ENCODE measurements at regions not wholly inside any gene's neighbourhood (a gene's known extent, or its start where the extent isn't known, plus 50 kb on each side); places are given as distances from the start of the nearest gene placed in this dataset.

DNA sequence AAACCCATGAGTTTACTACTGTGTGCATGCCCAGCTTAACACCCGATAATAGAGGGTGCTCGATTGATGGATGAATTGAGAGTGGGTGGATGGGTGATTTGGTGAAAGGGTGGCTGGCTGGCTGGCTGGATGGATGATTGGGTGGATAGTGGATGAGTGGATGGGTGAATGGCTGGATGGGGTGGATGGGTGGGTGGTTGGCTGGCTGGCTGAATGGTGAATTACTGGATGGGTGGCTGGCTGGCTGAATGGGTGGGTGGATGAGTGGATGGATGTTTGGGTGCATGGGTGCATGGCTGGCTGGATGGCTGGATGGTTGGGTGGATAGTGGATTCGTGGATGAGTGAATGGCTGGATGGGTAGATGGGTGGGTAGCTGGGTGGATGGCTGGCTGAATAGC is 201.1 kb downstream of the IRX1 start:
- intact Hi-C loops (cut with DNase I), result no loop called here
- Histone ChIP-seq H3K36me3 (no peaks in the 10 kb centered on the region), H3K27ac (no peak overlapping the region), H3K4me1 (no peaks in the 10 kb centered on the region), H3K4me3 (no peak overlapping the region), H3K9me3 (no peaks in the 10 kb centered on the region), H3K27me3 (no peaks in the 10 kb centered on the region)
- DNase-seq (ENCODE audit: extremely low spot score in 2 of 2), result no peak
- TF ChIP-seq, protein P1, sequence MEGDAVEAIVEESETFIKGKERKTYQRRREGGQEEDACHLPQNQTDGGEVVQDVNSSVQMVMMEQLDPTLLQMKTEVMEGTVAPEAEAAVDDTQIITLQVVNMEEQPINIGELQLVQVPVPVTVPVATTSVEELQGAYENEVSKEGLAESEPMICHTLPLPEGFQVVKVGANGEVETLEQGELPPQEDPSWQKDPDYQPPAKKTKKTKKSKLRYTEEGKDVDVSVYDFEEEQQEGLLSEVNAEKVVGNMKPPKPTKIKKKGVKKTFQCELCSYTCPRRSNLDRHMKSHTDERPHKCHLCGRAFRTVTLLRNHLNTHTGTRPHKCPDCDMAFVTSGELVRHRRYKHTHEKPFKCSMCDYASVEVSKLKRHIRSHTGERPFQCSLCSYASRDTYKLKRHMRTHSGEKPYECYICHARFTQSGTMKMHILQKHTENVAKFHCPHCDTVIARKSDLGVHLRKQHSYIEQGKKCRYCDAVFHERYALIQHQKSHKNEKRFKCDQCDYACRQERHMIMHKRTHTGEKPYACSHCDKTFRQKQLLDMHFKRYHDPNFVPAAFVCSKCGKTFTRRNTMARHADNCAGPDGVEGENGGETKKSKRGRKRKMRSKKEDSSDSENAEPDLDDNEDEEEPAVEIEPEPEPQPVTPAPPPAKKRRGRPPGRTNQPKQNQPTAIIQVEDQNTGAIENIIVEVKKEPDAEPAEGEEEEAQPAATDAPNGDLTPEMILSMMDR (IDR thresholded peaks at IDR 0.05), result no peak
- TF ChIP-seq POLR2A (IDR thresholded peaks at IDR 0.05) (no peak), POLR2AphosphoS5 (IDR thresholded peaks at IDR 0.05; ENCODE audit: insufficient read depth in 1 of 2, low read depth in 1 of 2) (no peak)

DNA sequence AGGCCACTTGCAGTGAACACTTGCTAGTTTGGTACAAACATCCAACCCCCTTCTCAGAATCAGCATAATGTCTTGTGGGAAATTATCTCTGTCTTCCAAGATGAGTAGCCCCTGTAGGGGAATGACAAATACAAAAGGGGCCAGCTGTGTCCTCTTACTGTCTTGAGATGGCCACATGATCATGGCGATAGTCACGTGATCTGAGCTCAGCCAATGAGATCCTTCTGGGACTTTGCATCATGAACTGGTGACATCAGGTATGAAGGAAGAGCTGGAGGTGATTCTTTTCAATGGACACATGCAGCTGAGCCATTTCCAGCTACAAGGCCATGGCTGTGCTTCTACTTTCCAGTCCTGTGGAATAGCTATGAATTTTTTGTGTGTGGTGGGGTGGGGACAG is 206.3 kb downstream of the IRX1 start:
- Histone ChIP-seq H3K4me1 (no peaks in the 10 kb centered on the region), H3K4me3 (no peak overlapping the region), H3K27me3 (no peaks in the 10 kb centered on the region), H3K36me3 (no peaks in the 10 kb centered on the region), H3K9me3 (no peaks in the 10 kb centered on the region), H3K27ac (no peak overlapping the region)
- TF ChIP-seq, protein P1 (IDR thresholded peaks at IDR 0.05), result no peak
- TF ChIP-seq POLR2AphosphoS5 (IDR thresholded peaks at IDR 0.05; ENCODE audit: insufficient read depth in 1 of 2, low read depth in 1 of 2) (no peak), POLR2A (IDR thresholded peaks at IDR 0.05) (no peak)
- intact Hi-C loops (cut with DNase I), result no loop called here
- DNase-seq (ENCODE audit: extremely low spot score in 2 of 2), result no peak

DNA sequence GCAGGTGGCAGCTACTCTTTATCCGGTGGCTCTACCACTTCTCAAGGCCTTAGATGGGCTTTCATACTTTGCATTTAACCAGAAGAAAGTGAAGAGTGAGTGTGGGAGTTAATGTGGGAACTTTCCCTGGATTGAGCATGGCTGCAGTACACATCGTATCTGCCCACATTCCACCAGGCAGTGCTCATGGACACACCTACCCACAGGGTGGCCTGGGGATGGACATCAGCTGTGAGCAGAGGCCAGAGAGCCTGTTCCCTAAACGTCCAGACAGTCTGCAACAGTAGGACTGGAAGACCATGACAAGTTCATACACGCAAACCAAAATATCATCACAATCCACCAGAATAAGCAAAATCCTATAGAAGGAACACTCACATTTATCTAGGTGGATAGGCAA is 213.8 kb downstream of the IRX1 start:
- H3K36me3 ChIP-seq, result no peaks in the 10 kb centered on the region
- intact Hi-C loops (cut with DNase I), result no loop called here
- H3K27ac ChIP-seq, result no peak overlapping the region
- no peaks in the 10 kb centered on the region for H3K9me3 ChIP-seq
- no peak for DNase-seq (ENCODE audit: extremely low spot score in 2 of 2)
- no peaks in the 10 kb centered on the region for H3K4me1 ChIP-seq
- TF ChIP-seq POLR2AphosphoS5 (IDR thresholded peaks at IDR 0.05; ENCODE audit: insufficient read depth in 1 of 2, low read depth in 1 of 2), result no peak
- TF ChIP-seq POLR2A (IDR thresholded peaks at IDR 0.05), result no peak
- TF ChIP-seq, protein P1 (IDR thresholded peaks at IDR 0.05), result no peak
- H3K27me3 ChIP-seq, result no peaks in the 10 kb centered on the region
- H3K4me3 ChIP-seq, result no peak overlapping the region

DNA sequence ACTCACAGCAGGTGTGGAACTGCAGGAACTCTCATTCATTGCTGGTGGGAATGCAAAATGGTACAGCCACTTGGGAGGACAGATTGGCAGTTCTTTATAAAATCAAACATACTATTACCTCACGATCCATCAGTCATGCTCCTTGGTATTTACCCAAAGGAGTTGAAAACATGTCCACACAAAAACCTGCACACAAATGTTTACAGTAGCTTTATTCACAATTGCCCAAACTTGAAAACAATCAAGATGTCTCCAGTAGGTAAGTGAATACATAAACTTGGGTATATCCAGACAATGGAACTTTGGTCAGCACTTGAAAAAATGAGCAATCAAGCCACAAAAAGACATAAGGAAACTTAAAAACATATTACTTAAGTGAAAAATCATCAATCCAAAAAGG is 215.5 kb downstream of the IRX1 start:
- intact Hi-C loops (cut with DNase I), result no loop called here
- H3K9me3 ChIP-seq, result no peaks in the 10 kb centered on the region
- H3K4me1 ChIP-seq, result no peaks in the 10 kb centered on the region
- H3K27me3 ChIP-seq, result no peaks in the 10 kb centered on the region
- no peak overlapping the region for H3K27ac ChIP-seq
- no peak for DNase-seq (ENCODE audit: extremely low spot score in 2 of 2)
- H3K36me3 ChIP-seq, result no peaks in the 10 kb centered on the region
- H3K4me3 ChIP-seq, result no peak overlapping the region
- TF ChIP-seq POLR2AphosphoS5 (IDR thresholded peaks at IDR 0.05; ENCODE audit: insufficient read depth in 1 of 2, low read depth in 1 of 2) (no peak), POLR2A (IDR thresholded peaks at IDR 0.05) (no peak)
- TF ChIP-seq, protein P1 (IDR thresholded peaks at IDR 0.05), result no peak

DNA sequence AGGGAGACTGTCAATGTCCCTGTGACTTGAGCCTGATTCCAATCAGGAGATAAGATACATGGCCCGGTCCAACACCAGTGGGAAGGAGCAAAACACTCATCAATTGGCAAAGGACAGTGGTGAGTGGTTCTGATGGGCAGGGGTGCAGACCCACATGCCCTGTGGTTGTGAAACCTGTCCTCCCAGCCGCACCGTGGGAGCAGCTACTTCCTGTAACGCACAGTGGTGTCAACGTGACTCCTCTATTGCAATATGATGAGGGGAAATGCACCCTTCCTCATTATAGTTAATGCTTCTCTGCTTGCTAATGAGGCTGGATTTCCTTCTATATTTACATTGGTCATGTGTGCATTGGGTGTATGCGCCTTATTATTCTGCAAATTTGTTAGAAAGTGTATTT is 223.0 kb downstream of the IRX1 start:
- no peak overlapping the region for H3K4me3 ChIP-seq
- H3K4me1 ChIP-seq, result no peaks in the 10 kb centered on the region
- intact Hi-C loops (cut with DNase I), result no loop called here
- DNase-seq (ENCODE audit: extremely low spot score in 2 of 2), result no peak
- H3K27ac ChIP-seq, result no peak overlapping the region
- H3K9me3 ChIP-seq, result no peaks in the 10 kb centered on the region
- no peaks in the 10 kb centered on the region for H3K27me3 ChIP-seq
- TF ChIP-seq POLR2A (IDR thresholded peaks at IDR 0.05), result no peak
- TF ChIP-seq POLR2AphosphoS5 (IDR thresholded peaks at IDR 0.05; ENCODE audit: insufficient read depth in 1 of 2, low read depth in 1 of 2), result no peak
- TF ChIP-seq, protein P1 (IDR thresholded peaks at IDR 0.05), result no peak
- H3K36me3 ChIP-seq, result no peaks in the 10 kb centered on the region
